ENCODE measurements at regions not wholly inside any gene's neighbourhood (a gene's known extent, or its start where the extent isn't known, plus 50 kb on each side); places are given as distances from the start of the nearest gene placed in this dataset.

DNA sequence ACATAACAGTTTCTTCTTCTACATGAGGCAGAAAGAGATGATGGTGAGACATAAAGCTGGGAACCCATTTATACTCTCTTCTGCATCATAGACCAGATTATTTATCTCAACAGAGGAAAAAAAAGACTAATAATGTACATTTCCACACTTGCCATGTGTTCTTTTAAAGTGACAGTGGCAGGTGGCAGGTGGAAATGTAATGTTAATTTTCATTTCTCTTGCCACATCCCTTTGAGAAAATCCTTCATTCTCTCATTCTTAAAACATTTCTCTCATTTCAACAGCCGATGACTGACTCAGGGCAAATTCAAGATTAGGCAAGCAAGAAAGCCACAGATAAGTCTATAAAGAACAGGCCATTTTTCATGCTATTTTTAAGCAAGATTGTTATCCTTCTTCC is 635.6 kb upstream of the SORCS1 start:
- Mint-ChIP-seq H3K4me1 (peaks cover 4% of the 10 kb centered on the region; the same call in 1 of the 3 replicates), H3K27ac (no peak overlapping the region), H3K27me3 (ENCODE audit: insufficient read depth, low read depth, poor library complexity) (no peaks in the 10 kb centered on the region), H3K36me3 (ENCODE audit: low read depth) (no peaks in the 10 kb centered on the region), H3K4me3 (no peak overlapping the region), H3K9me3 (no peaks in the 10 kb centered on the region)
- ATAC-seq (no peak), DNase-seq (ENCODE audit: low spot score) (no peak)
- H2AFZ ChIP-seq = no peak overlapping the region
- no peak for TF ChIP-seq NANOG (IDR thresholded peaks at IDR 0.05; ENCODE audit: borderline replicate concordance)
- no peak for TF ChIP-seq POLR2AphosphoS5 (IDR thresholded peaks at IDR 0.05; ENCODE audit: low read depth)
- TF ChIP-seq EZH2phosphoT487 (IDR thresholded peaks at IDR 0.05; ENCODE audit: unreplicated experiment) = no peak
- H4K20me1 ChIP-seq (replicated peaks; ENCODE audit: insufficient read depth) = no peaks in the 10 kb centered on the region
- H3K4me2 ChIP-seq = no peak overlapping the region
- peaks cover 10% of the 10 kb centered on the region; the same call in 1 of the 2 replicates for H3K9me2 ChIP-seq (ENCODE audit: insufficient read depth)
- H3K27me3 ChIP-seq (ENCODE audit: insufficient read depth) = no peaks in the 10 kb centered on the region
- no peaks in the 10 kb centered on the region for H3F3A ChIP-seq (replicated peaks; ENCODE audit: low read depth)
- no peaks in the 10 kb centered on the region for H3K36me3 ChIP-seq (ENCODE audit: insufficient read depth)
- no peak overlapping the region for H3K4me3 ChIP-seq
- no peaks in the 10 kb centered on the region for H3K4me1 ChIP-seq (ENCODE audit: insufficient read depth)
- no peaks in the 10 kb centered on the region for H3K79me2 ChIP-seq (replicated peaks; ENCODE audit: insufficient read depth)
- H3K27ac ChIP-seq (ENCODE audit: low read depth) = no peak overlapping the region

GRCh38 chr10:107790271-107790670 is 625.8 kb upstream of the SORCS1 start:
- Histone ChIP-seq H3F3A (replicated peaks; ENCODE audit: low read depth) (no peaks in the 10 kb centered on the region), H3K79me2 (replicated peaks; ENCODE audit: insufficient read depth) (no peaks in the 10 kb centered on the region), H3K27me3 (ENCODE audit: insufficient read depth) (no peaks in the 10 kb centered on the region), H3K27ac (ENCODE audit: low read depth) (no peak overlapping the region), H3K4me1 (ENCODE audit: insufficient read depth) (no peaks in the 10 kb centered on the region), H4K20me1 (replicated peaks; ENCODE audit: insufficient read depth) (no peaks in the 10 kb centered on the region), H3K9me2 (ENCODE audit: insufficient read depth) (peaks cover 7% of the 10 kb centered on the region; the same call in 1 of the 2 replicates), H2AFZ (no peak overlapping the region), H3K4me2 (no peak overlapping the region), H3K4me3 (no peak overlapping the region), H3K36me3 (ENCODE audit: insufficient read depth) (peaks cover 8% of the 10 kb centered on the region; the same call in 1 of the 2 replicates)
- Mint-ChIP-seq H3K36me3 (ENCODE audit: low read depth) (peaks cover 14% of the 10 kb centered on the region; the same call in 2 of the 3 replicates), H3K4me1 (no peaks in the 10 kb centered on the region), H3K27ac (no peak overlapping the region), H3K9me3 (peaks cover 31% of the 10 kb centered on the region), H3K4me3 (no peak overlapping the region), H3K27me3 (ENCODE audit: insufficient read depth, low read depth, poor library complexity) (no peaks in the 10 kb centered on the region)
- ATAC-seq = no peak
- peak; percentile 45 for DNase-seq (ENCODE audit: low spot score)
- TF ChIP-seq EZH2 (IDR thresholded peaks at IDR 0.05; ENCODE audit: low read depth, unreplicated experiment) (no peak), ZNF462 (CRISPR knock-in tag; IDR thresholded peaks at IDR 0.05) (no peak), REST (IDR thresholded peaks at IDR 0.05; ENCODE audit: unreplicated experiment) (no peak), POLR2AphosphoS5 (IDR thresholded peaks at IDR 0.05; ENCODE audit: low read depth) (no peak), EZH2phosphoT487 (IDR thresholded peaks at IDR 0.05; ENCODE audit: unreplicated experiment) (no peak), ZNF114 (CRISPR knock-in tag; IDR thresholded peaks at IDR 0.05) (no peak), ZNF331 (CRISPR knock-in tag; IDR thresholded peaks at IDR 0.05; ENCODE audit: low read depth) (no peak), JUNB (IDR thresholded peaks at IDR 0.05; ENCODE audit: unreplicated experiment) (no peak)
- TF ChIP-seq, protein P1, sequence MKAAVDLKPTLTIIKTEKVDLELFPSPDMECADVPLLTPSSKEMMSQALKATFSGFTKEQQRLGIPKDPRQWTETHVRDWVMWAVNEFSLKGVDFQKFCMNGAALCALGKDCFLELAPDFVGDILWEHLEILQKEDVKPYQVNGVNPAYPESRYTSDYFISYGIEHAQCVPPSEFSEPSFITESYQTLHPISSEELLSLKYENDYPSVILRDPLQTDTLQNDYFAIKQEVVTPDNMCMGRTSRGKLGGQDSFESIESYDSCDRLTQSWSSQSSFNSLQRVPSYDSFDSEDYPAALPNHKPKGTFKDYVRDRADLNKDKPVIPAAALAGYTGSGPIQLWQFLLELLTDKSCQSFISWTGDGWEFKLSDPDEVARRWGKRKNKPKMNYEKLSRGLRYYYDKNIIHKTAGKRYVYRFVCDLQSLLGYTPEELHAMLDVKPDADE (IDR thresholded peaks at IDR 0.05) = no peak

Data from GM23338 (cell line).